ENCODE measurements at regions not wholly inside any gene's neighbourhood (a gene's known extent, or its start where the extent isn't known, plus 50 kb on each side); places are given as distances from the start of the nearest gene placed in this dataset.
"Not testable (repeated sequence)": the region's sequence is repeated elsewhere in the genome, so short reads cannot be mapped to it uniquely, and the experiment has no call there.

- Histone ChIP-seq H3F3A (ENCODE audit: insufficient read depth) (no peaks in the 10 kb centered on the region), H3K4me1 (ENCODE audit: insufficient read depth) (no peaks in the 10 kb centered on the region), H3K27ac (no peak overlapping the region), H3K4me2 (ENCODE audit: unreplicated experiment) (no peak overlapping the region), H3K27me3 (replicated peaks; ENCODE audit: insufficient read depth) (0 out of 2 replicates have a peak, but pooled peaks cover 1% of the 10 kb centered on the region), H3K4me3 (no peak overlapping the region), H3K9me3 (ENCODE audit: low read depth) (no peaks in the 10 kb centered on the region), H3K9me2 (ENCODE audit: insufficient read depth) (no peaks in the 10 kb centered on the region), H4K20me1 (ENCODE audit: insufficient read depth) (no peaks in the 10 kb centered on the region), H3K9ac (no peak overlapping the region), H3K36me3 (ENCODE audit: low read depth) (no peaks in the 10 kb centered on the region), H3K79me2 (ENCODE audit: insufficient read depth) (no peaks in the 10 kb centered on the region), H2AFZ (no peak overlapping the region)
- in situ Hi-C loops (cut with MboI): no loop called here
- no peak for TF ChIP-seq EZH2 (IDR thresholded peaks at IDR 0.05; ENCODE audit: insufficient read depth, poor library complexity, severe bottlenecking)
- no peak for TF ChIP-seq EZH2phosphoT487 (IDR thresholded peaks at IDR 0.05; ENCODE audit: insufficient read depth, low read depth)
- WGBS, 2 experiments (ENCODE audit: low coverage in 1 of 2, low lambda C conversion rate in 2 of 2, missing lambda C conversion rate in 2 of 2): 88 to 92% methylated on average over 3 of the region's 3 CpGs
- DNase-seq: no peak
These were observed 52.9 kb downstream of the ZBTB9 start for GRCh38 chr6:33507261-33507660.

DNA sequence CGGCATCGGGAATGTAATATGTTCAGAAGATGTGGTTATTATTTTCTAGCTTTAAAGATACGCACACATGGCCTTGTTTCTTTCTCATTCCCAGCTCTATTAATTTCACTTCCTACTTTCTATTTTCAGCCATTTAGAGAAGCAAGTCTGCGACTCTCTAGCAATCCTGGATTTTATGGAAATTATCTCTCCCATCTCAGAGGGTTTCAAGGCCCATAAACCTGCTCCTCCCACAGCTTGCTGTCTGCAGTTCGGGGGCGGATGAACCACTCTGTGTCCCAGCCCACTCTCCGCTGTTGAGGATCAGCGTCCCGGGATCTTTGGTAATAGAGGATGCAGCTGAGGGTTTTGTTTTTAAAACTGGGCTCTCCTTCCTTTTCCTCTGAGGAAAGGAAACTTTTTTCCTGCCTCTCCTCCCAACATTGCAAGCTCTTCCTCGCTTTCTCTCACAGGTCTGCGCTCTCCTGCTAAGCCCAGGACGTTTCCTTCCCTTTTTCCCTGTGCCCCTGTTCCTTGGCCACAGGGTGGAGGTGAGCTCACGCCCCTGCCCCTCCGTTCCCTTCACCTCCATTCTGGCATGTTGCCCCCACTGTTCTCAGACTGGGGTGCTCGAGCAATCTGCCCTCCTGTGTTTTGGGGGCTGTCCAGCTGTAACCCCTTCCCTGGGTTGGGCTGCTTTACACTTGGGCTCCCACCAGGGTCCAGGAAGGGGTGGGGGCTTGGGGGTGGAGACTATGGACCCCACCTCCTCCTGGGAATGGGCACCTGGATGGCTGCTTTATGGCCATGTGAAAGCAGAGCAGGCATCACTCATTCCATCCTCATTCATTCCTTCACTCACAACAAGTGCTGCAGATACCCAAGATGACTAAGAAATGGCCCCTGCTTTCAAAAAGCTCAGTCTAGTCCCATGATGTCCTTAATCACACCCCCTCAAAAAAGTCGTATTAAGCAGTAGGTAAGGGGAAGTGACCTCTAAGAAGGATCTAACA lies 54.9 kb downstream of the ZBTB9 start:
- H3K9ac ChIP-seq: no peak overlapping the region
- peak overlapping the region; percentile 55 for H2AFZ ChIP-seq
- H3F3A ChIP-seq (ENCODE audit: insufficient read depth): no peaks in the 10 kb centered on the region
- peak overlapping the region; percentile 19; the same call in 1 of the 2 replicates for H3K4me3 ChIP-seq
- no peaks in the 10 kb centered on the region for H3K9me3 ChIP-seq (ENCODE audit: low read depth)
- WGBS, 2 experiments (ENCODE audit: low coverage in 1 of 2, low lambda C conversion rate in 2 of 2, missing lambda C conversion rate in 2 of 2): 17 to 18% methylated on average over 16 of the region's 16 CpGs
- no peaks in the 10 kb centered on the region for H4K20me1 ChIP-seq (ENCODE audit: insufficient read depth)
- H3K9me2 ChIP-seq (ENCODE audit: insufficient read depth): no peaks in the 10 kb centered on the region
- in situ Hi-C loops (cut with MboI): no loop called here
- no peaks in the 10 kb centered on the region for H3K4me1 ChIP-seq (ENCODE audit: insufficient read depth)
- H3K79me2 ChIP-seq (ENCODE audit: insufficient read depth): no peaks in the 10 kb centered on the region
- peak overlapping the region; percentile 43 for H3K4me2 ChIP-seq (ENCODE audit: unreplicated experiment)
- peak; percentile 27 for DNase-seq
- H3K36me3 ChIP-seq (ENCODE audit: low read depth): no peaks in the 10 kb centered on the region
- no peak overlapping the region for H3K27ac ChIP-seq
- TF ChIP-seq EZH2 (IDR thresholded peaks at IDR 0.05; ENCODE audit: insufficient read depth, poor library complexity, severe bottlenecking) (no peak), EZH2phosphoT487 (IDR thresholded peaks at IDR 0.05; ENCODE audit: insufficient read depth, low read depth) (no peak)
- H3K27me3 ChIP-seq (replicated peaks; ENCODE audit: insufficient read depth): 0 out of 2 replicates have a peak, but pooled peaks cover 16% of the 10 kb centered on the region

- in situ Hi-C loops (cut with MboI): no loop called here
- H3K79me2 ChIP-seq (ENCODE audit: insufficient read depth): no peaks in the 10 kb centered on the region
- no peaks in the 10 kb centered on the region for H3K4me1 ChIP-seq (ENCODE audit: insufficient read depth)
- H3K9ac ChIP-seq: no peak overlapping the region
- no peaks in the 10 kb centered on the region for H3K36me3 ChIP-seq (ENCODE audit: low read depth)
- no peak overlapping the region for H3K4me3 ChIP-seq
- no peak for TF ChIP-seq EZH2phosphoT487 (IDR thresholded peaks at IDR 0.05; ENCODE audit: insufficient read depth, low read depth)
- no peak for TF ChIP-seq EZH2 (IDR thresholded peaks at IDR 0.05; ENCODE audit: insufficient read depth, poor library complexity, severe bottlenecking)
- no peaks in the 10 kb centered on the region for H3K9me3 ChIP-seq (ENCODE audit: low read depth)
- no peaks in the 10 kb centered on the region for H3K9me2 ChIP-seq (ENCODE audit: insufficient read depth)
- H3K27ac ChIP-seq: no peak overlapping the region
- no peak overlapping the region for H3K4me2 ChIP-seq (ENCODE audit: unreplicated experiment)
- H2AFZ ChIP-seq: no peak overlapping the region
- 0 out of 2 replicates have a peak, but pooled peaks cover 27% of the 10 kb centered on the region for H3K27me3 ChIP-seq (replicated peaks; ENCODE audit: insufficient read depth)
- H3F3A ChIP-seq (ENCODE audit: insufficient read depth): no peaks in the 10 kb centered on the region
- no peak for DNase-seq
- H4K20me1 ChIP-seq (ENCODE audit: insufficient read depth): no peaks in the 10 kb centered on the region
- WGBS, 2 experiments (ENCODE audit: low coverage in 1 of 2, low lambda C conversion rate in 2 of 2, missing lambda C conversion rate in 2 of 2): 50 to 64% methylated on average over 1 of the region's 1 CpG
These were observed 58.8 kb downstream of the ZBTB9 start for GRCh38 chr6:33513213-33513612.

DNA sequence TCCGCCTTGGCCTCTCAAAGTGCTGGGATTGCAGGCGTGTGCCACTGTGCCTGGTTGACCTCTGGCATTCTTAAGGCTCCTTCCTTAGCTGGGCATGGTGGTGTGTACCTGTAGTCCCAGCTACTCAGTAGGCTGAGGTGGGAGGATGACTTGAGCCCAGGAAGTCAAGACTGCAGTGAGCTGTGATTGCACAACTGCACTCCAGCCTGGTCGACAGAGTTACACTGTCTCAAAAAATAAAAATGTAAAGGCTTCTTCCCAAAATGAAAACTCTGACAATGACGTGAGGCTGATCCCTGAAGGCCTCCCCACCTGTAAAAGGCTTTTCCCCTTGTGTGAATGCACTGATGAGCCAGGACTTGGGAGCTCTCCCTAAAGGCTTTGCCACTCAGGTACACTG lies 62.4 kb downstream of the ZBTB9 start:
- 51 to 52% methylated on average over 4 of the region's 4 CpGs for WGBS, 2 experiments (ENCODE audit: low coverage in 1 of 2, low lambda C conversion rate in 2 of 2, missing lambda C conversion rate in 2 of 2)
- H3K4me3 ChIP-seq: no peak overlapping the region
- TF ChIP-seq EZH2 (IDR thresholded peaks at IDR 0.05; ENCODE audit: insufficient read depth, poor library complexity, severe bottlenecking) (no peak), EZH2phosphoT487 (IDR thresholded peaks at IDR 0.05; ENCODE audit: insufficient read depth, low read depth) (no peak)
- no peaks in the 10 kb centered on the region for H4K20me1 ChIP-seq (ENCODE audit: insufficient read depth)
- no peaks in the 10 kb centered on the region for H3F3A ChIP-seq (ENCODE audit: insufficient read depth)
- H3K9ac ChIP-seq: no peak overlapping the region
- no peak for DNase-seq
- no peaks in the 10 kb centered on the region for H3K9me2 ChIP-seq (ENCODE audit: insufficient read depth)
- in situ Hi-C loops (cut with MboI): no loop called here
- no peaks in the 10 kb centered on the region for H3K79me2 ChIP-seq (ENCODE audit: insufficient read depth)
- no peaks in the 10 kb centered on the region for H3K36me3 ChIP-seq (ENCODE audit: low read depth)
- H2AFZ ChIP-seq: no peak overlapping the region
- no peak overlapping the region for H3K4me2 ChIP-seq (ENCODE audit: unreplicated experiment)
- no peaks in the 10 kb centered on the region for H3K9me3 ChIP-seq (ENCODE audit: low read depth)
- H3K27me3 ChIP-seq (replicated peaks; ENCODE audit: insufficient read depth): 0 out of 2 replicates have a peak, but pooled peaks cover 27% of the 10 kb centered on the region
- no peak overlapping the region for H3K27ac ChIP-seq
- H3K4me1 ChIP-seq (ENCODE audit: insufficient read depth): no peaks in the 10 kb centered on the region

DNA sequence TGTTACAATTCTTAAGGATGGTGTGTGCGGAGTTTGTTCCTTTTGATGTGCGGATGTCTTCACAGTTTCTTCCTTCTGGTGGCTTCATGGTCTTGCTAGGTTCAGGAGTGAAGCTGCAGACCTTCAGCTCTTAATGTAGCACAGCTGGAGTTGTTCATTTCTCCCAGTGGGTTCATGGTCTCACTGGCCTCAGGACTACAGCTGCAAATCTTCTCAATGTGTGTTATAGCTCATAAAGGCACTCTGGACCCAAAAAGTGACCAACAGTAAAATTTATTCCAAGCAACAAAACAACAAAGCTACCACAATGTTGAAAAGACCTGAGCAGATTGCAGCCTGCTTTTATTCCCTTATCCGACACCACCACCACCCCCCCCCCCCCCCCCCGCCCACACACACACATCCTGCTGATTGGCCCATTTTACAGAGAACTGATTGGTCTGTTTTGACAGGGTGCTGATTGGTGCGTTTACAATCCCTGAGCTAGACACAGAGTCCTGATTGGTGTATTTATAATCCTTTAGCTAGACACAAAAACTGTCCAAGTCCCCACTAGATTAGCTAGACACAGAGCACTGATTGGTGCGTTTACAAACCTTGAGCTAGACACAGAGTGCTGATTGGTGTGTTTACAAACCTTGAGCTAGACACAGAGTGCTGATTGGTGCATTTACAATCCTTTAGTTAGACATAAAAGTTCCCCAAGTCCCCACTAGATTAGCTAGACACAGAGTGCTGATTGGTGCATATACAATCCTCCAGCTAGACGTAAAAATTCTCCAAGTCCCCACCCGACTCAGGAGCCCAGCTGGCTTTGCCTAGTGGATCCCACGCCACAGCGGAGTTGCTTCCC lies 59.2 kb downstream of the BAK1 start:
- H3K9ac ChIP-seq; H3K27me3 ChIP-seq (replicated peaks; ENCODE audit: insufficient read depth); in situ Hi-C loops (cut with MboI); H3K27ac ChIP-seq; H3K36me3 ChIP-seq (ENCODE audit: low read depth); H3K9me2 ChIP-seq (ENCODE audit: insufficient read depth); H3K4me3 ChIP-seq; H2AFZ ChIP-seq; H3K4me2 ChIP-seq (ENCODE audit: unreplicated experiment); H4K20me1 ChIP-seq (ENCODE audit: insufficient read depth); H3F3A ChIP-seq (ENCODE audit: insufficient read depth); H3K79me2 ChIP-seq (ENCODE audit: insufficient read depth); H3K4me1 ChIP-seq (ENCODE audit: insufficient read depth); DNase-seq; H3K9me3 ChIP-seq (ENCODE audit: low read depth): not testable (repeated sequence)
- 60 to 62% methylated on average over 9 to 10 of the region's 10 CpGs for WGBS, 2 experiments (ENCODE audit: low coverage in 1 of 2, low lambda C conversion rate in 2 of 2, missing lambda C conversion rate in 2 of 2)
